NOMO-1 treated with dmso at 0.1 percent for 144 hours (cell line): ENCODE measurements at regions not wholly inside any gene's neighbourhood (a gene's known extent, or its start where the extent isn't known, plus 50 kb on each side); places are given as distances from the start of the nearest gene placed in this dataset.
A peak's percentile ranks its signal among the peaks of the same experiment; 100 is the strongest.
"Not testable (repeated sequence)": the region's sequence is repeated elsewhere in the genome, so short reads cannot be mapped to it uniquely, and the experiment has no call there.

Source experiments
- DNase-seq: peaks from one replicate; lab custom pipeline; 2025; ENCODE audit not compliant: unreplicated experiment; lab: John Stamatoyannopoulos, UW

- DNase-seq = no peak
These were observed 88.3 kb upstream of the MYLIP start for GRCh38 chr6:16040628-16040974.

DNA sequence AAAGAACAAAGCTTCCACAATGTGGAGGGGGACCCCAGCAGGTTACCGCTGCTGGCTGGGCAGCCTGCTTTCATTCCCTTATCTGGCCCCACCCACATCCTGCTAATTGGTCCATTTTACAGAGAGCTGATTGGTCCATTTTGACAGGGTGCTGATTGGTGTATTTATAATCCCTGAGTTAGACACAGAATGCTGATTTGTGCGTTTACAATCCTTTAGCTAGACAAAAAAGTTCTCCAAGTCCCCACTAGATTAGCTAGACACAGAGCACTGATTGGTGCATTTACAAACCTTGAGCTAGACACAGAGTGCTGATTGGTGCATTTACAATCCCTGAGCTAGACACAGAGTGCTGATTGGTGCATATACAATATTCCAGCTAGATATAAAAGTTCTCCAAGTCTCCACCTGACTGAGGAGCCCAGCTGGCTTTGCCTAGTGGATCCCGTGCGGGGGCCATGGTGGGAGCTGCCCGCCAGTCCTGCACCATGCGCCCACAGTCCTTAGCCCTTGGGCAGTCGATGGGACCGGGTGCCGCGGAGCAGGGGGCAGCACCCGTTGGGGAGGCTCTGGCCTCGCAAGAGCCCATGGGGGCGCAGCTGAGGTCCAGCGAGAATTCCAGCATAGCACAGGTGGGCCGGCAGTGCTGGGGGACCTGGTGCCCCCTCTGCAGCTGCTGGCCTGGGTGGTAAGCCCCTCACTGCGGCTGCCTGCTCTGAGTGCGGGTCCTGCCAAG, 88.8 kb upstream of the MYLIP start:
- not testable (repeated sequence) for DNase-seq

DNA sequence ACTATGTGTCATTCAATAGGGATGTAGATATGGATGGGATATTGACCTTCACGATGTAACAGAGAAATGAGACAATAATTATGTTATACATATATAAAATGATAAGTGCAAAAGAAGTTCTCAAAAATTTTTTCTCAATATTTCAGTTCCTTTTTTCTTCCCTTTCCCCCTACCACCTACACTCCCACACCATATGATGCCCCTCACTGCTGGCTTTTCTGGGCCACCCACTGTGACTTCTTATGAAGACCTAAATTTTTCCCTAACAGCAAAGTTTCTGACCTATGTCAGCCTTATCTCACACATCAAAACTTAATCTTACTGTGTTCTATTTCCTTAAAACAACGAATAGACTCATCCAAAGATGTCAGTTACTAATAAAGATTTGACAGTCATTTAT, 89.9 kb upstream of the MYLIP start:
- DNase-seq = no peak

DNA sequence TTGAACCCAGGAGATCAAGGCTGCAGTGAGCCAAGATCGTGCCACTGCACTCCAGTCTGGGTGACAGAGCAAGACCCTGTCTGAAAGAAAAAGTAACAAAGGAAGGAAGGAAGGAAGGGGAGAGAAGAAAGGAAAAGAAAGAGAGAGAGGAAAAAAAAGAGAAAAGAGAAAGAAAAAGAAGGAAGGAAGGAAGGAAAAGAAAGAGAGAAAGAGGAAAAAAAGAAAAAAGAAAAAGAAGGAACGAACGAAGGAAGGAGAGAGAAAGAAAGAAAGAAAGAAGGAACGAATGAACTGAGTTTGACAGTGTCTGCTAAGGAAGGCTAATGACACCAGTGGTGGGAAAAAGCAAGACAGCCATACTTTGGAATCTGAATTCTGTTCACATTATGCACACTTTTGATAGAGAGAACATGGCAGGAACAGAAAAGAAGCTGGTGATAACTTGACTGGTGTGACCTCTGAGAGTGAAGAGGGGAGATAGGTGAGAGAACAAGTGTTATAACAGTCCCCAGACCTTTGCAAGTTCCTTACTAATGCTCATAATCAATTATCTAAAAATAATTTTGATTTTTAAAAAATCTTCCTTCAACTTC, 93.3 kb upstream of the MYLIP start:
- no peak for DNase-seq

DNA sequence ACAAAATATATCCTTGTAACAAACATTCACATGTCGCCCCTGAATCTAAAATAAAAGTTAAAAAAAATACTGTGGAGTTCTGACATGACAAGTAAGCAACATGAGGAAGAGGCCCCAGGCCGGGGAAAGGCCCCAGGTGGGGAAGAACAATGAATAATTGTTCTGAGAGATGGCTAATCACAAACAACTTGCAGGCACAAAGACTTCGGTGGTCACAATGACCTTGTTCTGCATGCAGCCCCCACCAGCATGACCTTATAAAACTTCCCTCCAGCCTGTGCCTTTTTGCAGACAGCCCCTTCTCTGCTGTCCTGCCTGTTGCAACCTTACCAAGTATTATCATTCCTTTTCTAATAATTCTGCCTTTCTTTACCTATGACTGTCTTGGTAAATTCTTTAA, 95.7 kb upstream of the MYLIP start:
- no peak for DNase-seq

DNA sequence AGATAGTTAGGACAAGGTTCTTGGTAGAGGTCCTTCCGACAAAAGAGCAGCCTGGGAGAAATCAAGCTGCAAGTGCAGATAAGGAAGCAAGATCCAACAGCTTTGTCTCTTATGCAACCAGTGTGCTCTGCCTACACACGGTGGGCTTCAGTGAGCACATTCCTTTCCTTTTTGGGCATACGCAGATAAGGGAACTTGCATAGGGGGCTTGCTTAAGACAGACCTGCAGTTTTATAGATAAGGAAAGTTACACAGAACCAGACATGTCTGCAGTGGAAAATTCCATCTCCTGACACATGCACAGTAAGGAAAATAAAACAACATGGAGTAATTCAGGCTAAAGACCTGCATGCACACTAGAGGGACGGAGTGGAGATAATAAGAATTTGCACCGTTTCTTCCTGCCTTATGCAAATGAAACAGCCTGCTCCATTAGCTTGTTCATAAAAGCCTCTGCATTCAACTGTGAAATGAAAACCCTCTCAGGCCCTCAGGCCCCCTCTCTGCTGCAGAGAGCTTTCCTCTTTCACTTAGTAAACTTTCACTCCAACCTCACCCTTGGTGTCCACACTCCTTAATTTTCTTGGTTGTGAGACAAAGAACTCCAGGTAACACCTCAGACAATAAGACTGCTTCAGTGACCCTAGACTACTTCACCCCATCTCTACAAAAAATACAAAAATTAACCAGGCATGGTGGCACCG, 97.5 kb upstream of the MYLIP start:
- no peak for DNase-seq

- DNase-seq = no peak
These were observed 99.9 kb upstream of the MYLIP start for GRCh38 chr6:16028966-16029365.

DNA sequence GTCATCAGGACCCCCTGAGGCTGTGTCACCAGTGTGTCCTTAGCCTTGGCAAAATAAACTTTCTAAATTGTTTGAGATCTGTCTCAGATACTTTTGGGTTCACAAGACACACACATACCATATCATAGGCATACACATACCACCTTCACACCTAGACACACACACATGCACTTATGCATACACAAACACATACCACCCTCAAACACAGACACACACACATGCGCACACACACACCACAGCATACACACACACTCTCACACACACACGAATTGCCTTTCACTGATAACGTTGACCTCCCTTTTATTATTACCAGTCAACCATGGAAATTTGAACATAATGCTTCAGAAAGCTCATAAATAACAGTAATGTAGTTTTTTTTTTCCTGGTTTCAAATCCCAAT, 108.6 kb upstream of the MYLIP start:
- DNase-seq = no peak

DNA sequence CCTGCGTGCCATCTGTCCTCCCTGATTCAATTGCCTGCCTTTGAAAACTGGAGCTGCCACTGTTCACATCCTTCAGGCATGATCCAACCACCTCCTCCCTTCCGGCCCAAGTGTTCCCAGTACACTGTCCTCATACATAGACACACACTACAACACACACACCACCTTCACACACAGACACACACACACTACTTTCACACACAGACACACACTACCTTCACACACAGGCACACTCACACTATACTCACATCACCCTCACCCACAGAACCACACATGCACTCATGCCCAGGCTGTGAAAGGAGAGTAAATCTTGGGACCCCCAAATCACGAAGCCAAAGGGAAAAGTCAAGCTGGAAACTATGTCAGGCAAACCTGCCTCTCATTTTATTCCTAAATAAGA, 109.4 kb upstream of the MYLIP start:
- no peak for DNase-seq

DNA sequence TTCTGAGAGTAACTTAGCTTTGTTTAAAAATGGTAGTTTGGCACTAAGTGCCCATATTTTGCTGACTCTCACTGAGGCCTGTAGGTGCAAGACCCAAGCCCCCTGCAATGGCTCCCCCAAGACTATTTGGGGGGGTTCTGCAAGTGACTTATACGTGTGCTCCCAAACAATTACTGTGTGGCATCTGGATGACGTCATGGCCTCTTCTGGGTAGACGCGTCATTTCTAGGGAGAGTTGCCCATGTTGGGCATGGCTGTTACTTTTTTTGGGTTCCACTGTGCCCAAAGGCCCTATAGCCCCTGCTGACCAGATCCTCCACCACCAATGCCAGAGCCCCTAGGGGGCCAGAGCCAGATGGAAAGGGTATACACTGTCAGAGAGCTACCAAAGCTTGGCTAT, 110.3 kb upstream of the MYLIP start:
- no peak for DNase-seq

DNA sequence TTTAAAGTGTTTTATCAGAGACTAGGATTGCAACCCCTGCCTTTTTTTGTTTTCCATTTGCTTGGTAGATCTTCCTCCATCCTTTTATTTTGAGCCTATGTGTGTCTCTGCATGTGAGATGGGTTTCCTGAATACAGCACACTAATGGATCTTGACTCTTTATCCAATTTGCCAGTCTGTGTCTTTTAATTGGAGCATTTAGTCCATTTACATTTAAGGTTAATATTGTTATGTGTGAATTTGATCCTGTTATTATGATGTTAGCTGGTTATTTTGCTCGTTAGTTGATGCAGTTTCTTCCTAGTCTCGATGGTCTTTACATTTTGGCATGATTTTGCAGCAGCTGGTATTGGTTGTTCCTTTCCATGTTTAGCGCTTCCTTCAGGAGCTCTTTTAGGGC, 114.6 kb upstream of the MYLIP start:
- DNase-seq = not testable (repeated sequence)

DNA sequence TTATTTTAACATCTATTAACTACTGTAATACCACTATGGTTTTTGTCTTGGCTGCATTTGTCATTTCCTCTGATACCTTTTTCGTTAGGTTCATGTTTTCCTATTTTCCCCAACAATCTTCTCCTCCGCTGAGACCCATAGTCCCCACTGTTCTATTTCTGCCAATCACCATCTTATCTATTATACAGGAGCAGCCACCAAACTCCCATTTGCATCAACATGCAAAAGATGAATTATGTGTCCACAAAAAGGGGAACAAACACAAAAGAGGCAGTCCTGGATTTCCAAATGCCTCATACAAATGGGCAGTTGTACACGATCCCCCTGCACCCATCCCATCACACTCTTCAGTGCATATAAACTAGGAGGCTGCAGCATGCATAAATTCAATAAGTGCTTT, 121.7 kb upstream of the MYLIP start:
- peak; percentile 34 for DNase-seq

GRCh38 chr6:16006681-16007080, 122.2 kb upstream of the MYLIP start:
- no peak for DNase-seq

DNA sequence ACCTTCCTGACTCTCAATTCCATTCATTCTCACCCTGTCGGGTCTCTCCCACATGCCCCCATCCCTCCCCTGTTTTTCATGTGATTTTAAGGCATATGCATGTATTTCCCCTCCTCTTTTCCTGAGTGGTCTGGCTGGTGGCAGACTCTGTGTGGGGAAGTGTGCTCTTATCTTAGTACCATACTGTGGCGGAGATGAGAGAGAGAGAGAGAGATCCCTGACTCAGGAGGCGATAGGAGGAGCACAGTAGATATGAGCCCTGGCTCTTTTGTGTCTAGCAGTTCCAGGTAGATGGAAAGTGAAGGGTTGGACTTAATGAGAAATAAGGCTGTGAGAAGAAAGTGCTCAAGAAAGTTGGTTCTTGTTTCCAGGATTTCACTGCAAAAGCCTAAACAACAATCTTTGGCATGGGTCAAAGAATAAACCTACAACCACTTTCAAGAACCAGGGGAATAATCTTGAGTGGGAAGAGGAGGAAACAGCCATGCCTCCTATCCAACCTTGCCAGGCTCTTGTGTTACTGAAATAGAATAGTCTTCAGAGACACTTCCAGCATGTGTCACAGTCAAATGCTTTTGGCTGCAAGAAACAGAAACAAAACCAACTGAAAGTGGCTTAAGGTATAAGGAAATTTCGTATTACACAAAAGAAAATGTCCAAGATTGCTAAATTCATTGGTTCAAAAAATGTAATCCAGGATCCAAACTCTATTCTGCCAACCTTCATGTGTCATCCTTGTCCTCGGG, 123.8 kb upstream of the MYLIP start:
- no peak for DNase-seq

- DNase-seq = no peak
These were observed 125.7 kb upstream of the MYLIP start for GRCh38 chr6:16003197-16003491.

- DNase-seq = no peak
These were observed 126.3 kb upstream of the MYLIP start for GRCh38 chr6:16002332-16003196.

- no peak for DNase-seq
These were observed 127.7 kb upstream of the MYLIP start for GRCh38 chr6:16001158-16001557.

GRCh38 chr6:15999201-15999600, 129.7 kb upstream of the MYLIP start:
- no peak for DNase-seq

DNA sequence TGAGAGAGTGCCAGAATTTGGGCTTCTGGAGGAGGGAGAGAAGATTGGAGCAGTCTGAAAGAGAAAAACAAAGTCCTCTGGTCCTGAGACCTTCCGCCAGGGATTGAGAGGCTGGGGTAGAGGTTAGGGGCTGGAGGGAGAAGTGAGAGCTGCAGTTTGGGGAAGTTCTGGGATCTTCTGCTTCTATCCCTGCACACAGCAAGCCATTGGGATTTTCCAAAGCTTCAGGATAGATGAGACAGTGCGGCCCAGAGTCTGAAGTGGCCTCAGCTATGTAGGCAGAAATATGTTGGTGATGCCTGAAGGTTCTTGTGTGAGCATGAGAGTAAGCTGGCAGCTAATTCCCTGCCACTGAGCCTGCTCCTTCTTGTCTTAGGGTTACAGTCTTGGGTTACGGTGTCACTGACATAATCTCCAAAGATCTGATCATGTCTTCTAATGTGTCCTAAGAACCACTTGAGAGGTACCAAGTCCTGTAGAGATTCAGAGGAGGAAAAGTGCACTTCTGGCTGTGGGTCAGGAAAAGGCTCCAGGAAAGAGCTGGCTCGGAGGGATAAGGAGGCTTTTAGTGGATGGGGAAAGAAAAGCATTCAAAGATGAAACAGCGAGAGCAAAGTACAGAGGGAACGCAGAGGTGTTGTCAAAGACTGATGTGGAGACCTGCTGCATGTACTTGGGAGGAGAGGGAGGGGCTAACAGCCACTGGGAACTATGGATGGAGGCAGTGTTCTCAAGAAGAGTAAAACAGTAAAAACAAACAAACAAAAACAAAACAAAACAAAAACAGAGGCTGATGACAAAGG, 131.1 kb upstream of the MYLIP start:
- DNase-seq = no peak

DNA sequence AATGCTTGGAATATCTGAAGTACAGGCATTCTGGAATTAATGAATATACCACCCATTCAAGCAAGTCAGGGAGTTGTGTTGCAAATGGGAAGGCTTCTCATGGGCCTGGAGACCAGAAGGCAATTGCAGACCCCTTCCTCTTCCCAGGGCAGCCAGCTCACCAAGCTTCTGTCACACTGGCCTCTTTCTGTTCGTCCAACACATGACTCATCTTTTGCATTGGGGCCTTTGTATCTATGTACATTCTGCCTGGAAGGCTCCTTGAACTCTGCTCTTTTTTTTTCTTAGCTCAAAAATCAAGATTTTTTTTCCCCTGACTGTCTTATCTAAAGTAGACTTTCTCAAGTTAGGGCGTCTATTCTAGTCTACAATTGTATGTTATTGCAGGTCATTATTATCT, 132.9 kb upstream of the MYLIP start:
- no peak for DNase-seq
